ENCODE measurements at regions not wholly inside any gene's neighbourhood (a gene's known extent, or its start where the extent isn't known, plus 50 kb on each side); places are given as distances from the start of the nearest gene placed in this dataset.

DNA sequence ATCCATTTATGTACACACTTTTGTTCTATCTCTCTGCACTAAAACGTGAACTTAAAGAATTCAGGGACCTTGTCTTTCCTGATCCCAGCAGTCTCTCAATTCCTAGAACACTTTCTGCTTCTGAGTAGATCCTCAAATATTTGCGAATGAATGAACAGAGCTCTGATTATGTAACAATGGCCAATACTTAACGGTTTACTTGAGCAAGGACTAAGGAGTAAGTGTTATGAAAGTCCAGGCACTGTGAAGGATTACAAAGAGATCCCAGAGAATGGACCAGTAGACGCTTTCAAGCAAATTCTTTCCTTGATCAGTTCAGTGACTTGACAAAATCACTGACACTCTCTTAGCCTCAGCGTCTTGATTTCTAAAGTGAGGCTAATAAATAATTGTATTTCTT, 514.5 kb upstream of the KLHL1 start:
- Histone ChIP-seq H3K27ac (no peak overlapping the region), H3K4me1 (no peaks in the 10 kb centered on the region), H3K27me3 (ENCODE audit: insufficient read depth in 3 of 3, low read length in 2 of 3) (no peaks in the 10 kb centered on the region), H3K4me3 (no peak overlapping the region), H3K9me3 (no peaks in the 10 kb centered on the region), H3K36me3 (ENCODE audit: insufficient read depth in 1 of 2, low read depth in 1 of 2) (no peaks in the 10 kb centered on the region)
- ATAC-seq (no peak), DNase-seq (no peak)
- TF ChIP-seq, protein P1, sequence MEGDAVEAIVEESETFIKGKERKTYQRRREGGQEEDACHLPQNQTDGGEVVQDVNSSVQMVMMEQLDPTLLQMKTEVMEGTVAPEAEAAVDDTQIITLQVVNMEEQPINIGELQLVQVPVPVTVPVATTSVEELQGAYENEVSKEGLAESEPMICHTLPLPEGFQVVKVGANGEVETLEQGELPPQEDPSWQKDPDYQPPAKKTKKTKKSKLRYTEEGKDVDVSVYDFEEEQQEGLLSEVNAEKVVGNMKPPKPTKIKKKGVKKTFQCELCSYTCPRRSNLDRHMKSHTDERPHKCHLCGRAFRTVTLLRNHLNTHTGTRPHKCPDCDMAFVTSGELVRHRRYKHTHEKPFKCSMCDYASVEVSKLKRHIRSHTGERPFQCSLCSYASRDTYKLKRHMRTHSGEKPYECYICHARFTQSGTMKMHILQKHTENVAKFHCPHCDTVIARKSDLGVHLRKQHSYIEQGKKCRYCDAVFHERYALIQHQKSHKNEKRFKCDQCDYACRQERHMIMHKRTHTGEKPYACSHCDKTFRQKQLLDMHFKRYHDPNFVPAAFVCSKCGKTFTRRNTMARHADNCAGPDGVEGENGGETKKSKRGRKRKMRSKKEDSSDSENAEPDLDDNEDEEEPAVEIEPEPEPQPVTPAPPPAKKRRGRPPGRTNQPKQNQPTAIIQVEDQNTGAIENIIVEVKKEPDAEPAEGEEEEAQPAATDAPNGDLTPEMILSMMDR (IDR thresholded peaks at IDR 0.05), result no peak
- WGBS, 3 donors, result 36 to 42% (median 39%) methylated on average over 5 of the region's 5 CpGs
- intact Hi-C loops (cut with DNase I), result no loop called here

DNA sequence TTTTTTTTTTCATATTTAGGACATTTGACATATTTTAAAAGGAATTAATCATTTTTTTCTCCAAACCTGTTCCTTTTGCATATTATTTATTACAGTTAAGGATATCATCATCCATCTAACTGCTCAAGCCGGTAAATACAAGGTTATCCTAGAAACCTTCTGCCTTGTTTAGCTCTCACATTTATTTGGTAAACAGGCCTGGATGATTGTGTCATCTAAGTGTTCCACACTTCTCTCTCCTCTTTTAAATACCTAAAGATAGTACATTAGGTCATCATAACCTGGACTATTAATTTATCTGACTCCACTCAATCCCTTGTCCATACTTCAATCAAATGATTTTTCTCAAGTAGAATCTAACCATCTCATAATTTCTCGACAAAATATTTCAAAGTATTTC, 511.7 kb upstream of the KLHL1 start:
- Histone ChIP-seq H3K27ac (no peak overlapping the region), H3K27me3 (ENCODE audit: insufficient read depth in 3 of 3, low read length in 2 of 3) (no peaks in the 10 kb centered on the region), H3K9me3 (no peaks in the 10 kb centered on the region), H3K4me3 (no peak overlapping the region), H3K36me3 (ENCODE audit: insufficient read depth in 1 of 2, low read depth in 1 of 2) (no peaks in the 10 kb centered on the region), H3K4me1 (no peaks in the 10 kb centered on the region)
- intact Hi-C loops (cut with DNase I), result no loop called here
- WGBS, 3 donors, result 85 to 94% (median 94%) methylated on average over 2 of the region's 2 CpGs
- TF ChIP-seq, protein P1 (IDR thresholded peaks at IDR 0.05), result no peak
- no peak for DNase-seq
- no peak for ATAC-seq

DNA sequence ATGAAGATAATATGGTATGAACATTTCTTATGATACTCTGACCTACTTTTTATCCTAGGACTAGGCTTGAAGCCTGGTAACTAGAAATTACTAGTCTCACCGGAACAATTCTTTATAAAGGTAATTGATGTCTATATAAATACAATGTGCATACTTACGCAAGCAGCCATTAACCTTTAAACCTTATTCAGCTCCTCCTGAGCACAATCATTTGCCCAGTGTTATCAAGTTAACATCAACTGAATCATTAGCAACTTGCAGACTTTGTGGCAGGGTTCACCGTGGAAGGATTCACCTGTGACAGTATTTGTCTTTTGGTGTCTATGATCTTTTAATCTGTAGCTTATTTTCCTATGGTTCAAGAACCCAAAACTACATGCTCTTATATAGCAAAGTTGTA, 508.6 kb upstream of the KLHL1 start:
- no peak overlapping the region for H3K27ac ChIP-seq
- no peaks in the 10 kb centered on the region for H3K36me3 ChIP-seq (ENCODE audit: insufficient read depth in 1 of 2, low read depth in 1 of 2)
- intact Hi-C loops (cut with DNase I), result no loop called here
- DNase-seq, result no peak
- ATAC-seq, result no peak
- TF ChIP-seq, protein P1 (IDR thresholded peaks at IDR 0.05), result no peak
- no peaks in the 10 kb centered on the region for H3K4me1 ChIP-seq
- no peak overlapping the region for H3K4me3 ChIP-seq
- H3K9me3 ChIP-seq, result no peaks in the 10 kb centered on the region
- WGBS, 3 donors, result 91 to 92% (median 91%) methylated on average over 3 of the region's 3 CpGs
- H3K27me3 ChIP-seq (ENCODE audit: insufficient read depth in 3 of 3, low read length in 2 of 3), result no peaks in the 10 kb centered on the region

DNA sequence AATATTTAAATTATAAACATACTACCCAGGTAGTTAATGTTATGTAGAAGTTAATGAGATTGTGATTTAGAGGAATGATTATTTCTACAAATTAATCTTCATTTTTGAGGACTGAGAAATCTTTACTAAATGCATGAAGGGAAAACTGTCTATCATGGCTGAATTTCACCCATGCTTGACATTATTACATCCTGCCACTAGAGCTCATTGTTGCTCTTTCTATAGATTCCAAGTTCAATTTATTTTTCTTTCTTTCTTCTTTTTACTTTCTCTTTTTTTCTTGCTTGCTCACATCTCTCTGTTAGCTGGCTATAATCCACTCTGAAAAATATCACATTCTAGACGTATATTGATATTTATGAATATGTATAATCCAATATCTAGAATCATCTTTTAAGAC, 505.0 kb upstream of the KLHL1 start:
- ATAC-seq, result no peak
- WGBS, 3 donors, result 53 to 68% (median 61%) methylated on average over 1 of the region's 1 CpG
- intact Hi-C loops (cut with DNase I), result no loop called here
- Histone ChIP-seq H3K4me1 (no peaks in the 10 kb centered on the region), H3K4me3 (no peak overlapping the region), H3K36me3 (ENCODE audit: insufficient read depth in 1 of 2, low read depth in 1 of 2) (no peaks in the 10 kb centered on the region), H3K9me3 (no peaks in the 10 kb centered on the region), H3K27ac (no peak overlapping the region), H3K27me3 (ENCODE audit: insufficient read depth in 3 of 3, low read length in 2 of 3) (no peaks in the 10 kb centered on the region)
- no peak for DNase-seq
- TF ChIP-seq, protein P1 (IDR thresholded peaks at IDR 0.05), result no peak

DNA sequence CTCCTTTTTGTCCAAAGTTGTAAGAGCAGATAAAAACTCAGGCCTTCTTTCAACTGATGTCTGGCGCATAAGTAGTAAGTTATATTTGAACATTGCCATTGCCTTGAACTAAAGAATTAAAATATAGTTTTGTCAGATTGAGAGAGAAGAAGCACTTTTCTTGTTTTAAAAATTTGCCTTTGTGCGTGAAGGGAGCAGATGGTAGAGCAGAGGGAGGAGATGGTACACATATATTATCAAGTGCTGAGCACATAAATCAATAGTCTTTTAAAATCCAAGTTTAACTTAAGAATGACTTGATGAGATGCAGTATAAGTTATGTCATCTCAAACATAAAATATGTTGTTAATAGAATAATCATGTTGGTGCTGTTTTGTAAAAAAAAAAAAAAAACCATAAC, 504.6 kb upstream of the KLHL1 start:
- 91 to 93% (median 92%) methylated on average over 2 of the region's 2 CpGs for WGBS, 3 donors
- Histone ChIP-seq H3K4me3 (no peak overlapping the region), H3K27me3 (ENCODE audit: insufficient read depth in 3 of 3, low read length in 2 of 3) (no peaks in the 10 kb centered on the region), H3K36me3 (ENCODE audit: insufficient read depth in 1 of 2, low read depth in 1 of 2) (no peaks in the 10 kb centered on the region), H3K4me1 (no peaks in the 10 kb centered on the region), H3K27ac (no peak overlapping the region), H3K9me3 (no peaks in the 10 kb centered on the region)
- no peak for ATAC-seq
- DNase-seq, result no peak
- intact Hi-C loops (cut with DNase I), result no loop called here
- TF ChIP-seq, protein P1 (IDR thresholded peaks at IDR 0.05), result no peak
